IMR-90 (cell line): ENCODE measurements at regions not wholly inside any gene's neighbourhood (a gene's known extent, or its start where the extent isn't known, plus 50 kb on each side); places are given as distances from the start of the nearest gene placed in this dataset.

Experiments
- CEBPB ChIP-seq: IDR thresholded peaks from 2 replicates; pipeline ENCODE4 v1.6.1; 2012; ENCODE audit warnings: low read depth, low read length, improper control_type of control experiment
- MAFK ChIP-seq: IDR thresholded peaks from 2 replicates; pipeline ENCODE4 v1.6.1; 2012; ENCODE audit warnings: low read depth, low read length, improper control_type of control experiment
- MAZ ChIP-seq: IDR thresholded peaks from 2 replicates; pipeline ENCODE4 v1.6.1; 2012; ENCODE audit warnings: low read depth, mild to moderate bottlenecking, low read length, improper control_type of control experiment, moderate library complexity, borderline replicate concordance
- MXI1 ChIP-seq: IDR thresholded peaks from 2 replicates; pipeline ENCODE4 v1.6.1; 2012; ENCODE audit warnings: low read depth, mild to moderate bottlenecking, low read length, moderate library complexity, borderline replicate concordance
- POLR2A ChIP-seq: IDR thresholded peaks from 2 replicates; pipeline ENCODE4 v1.6.1; 2012; ENCODE audit warnings: mild to moderate bottlenecking, low read depth, low read length
- RAD21 ChIP-seq: IDR thresholded peaks from 2 replicates; pipeline ENCODE4 v1.6.1; 2012; ENCODE audit warnings: low read length, improper control_type of control experiment
- TF ChIP-seq, protein P1 (sequence below): conservative IDR thresholded peaks from 2 replicates; pipeline ENCODE4 v1.5.1; 2012; ENCODE audit warnings: mild to moderate bottlenecking, low read depth, low read length, improper control_type of control experiment
- TF ChIP-seq, protein P2 (sequence below): fragments of 150-350 bp; IDR thresholded peaks from 2 replicates; pipeline ENCODE4 v1.6.1; 2017; ENCODE audit warnings: mild to moderate bottlenecking, antibody characterized with exemption, low read length, low read depth

GRCh38 chr6:6738108-6738507 lies 149.6 kb downstream of the LY86 start:
- TF ChIP-seq, protein P1, sequence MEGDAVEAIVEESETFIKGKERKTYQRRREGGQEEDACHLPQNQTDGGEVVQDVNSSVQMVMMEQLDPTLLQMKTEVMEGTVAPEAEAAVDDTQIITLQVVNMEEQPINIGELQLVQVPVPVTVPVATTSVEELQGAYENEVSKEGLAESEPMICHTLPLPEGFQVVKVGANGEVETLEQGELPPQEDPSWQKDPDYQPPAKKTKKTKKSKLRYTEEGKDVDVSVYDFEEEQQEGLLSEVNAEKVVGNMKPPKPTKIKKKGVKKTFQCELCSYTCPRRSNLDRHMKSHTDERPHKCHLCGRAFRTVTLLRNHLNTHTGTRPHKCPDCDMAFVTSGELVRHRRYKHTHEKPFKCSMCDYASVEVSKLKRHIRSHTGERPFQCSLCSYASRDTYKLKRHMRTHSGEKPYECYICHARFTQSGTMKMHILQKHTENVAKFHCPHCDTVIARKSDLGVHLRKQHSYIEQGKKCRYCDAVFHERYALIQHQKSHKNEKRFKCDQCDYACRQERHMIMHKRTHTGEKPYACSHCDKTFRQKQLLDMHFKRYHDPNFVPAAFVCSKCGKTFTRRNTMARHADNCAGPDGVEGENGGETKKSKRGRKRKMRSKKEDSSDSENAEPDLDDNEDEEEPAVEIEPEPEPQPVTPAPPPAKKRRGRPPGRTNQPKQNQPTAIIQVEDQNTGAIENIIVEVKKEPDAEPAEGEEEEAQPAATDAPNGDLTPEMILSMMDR: no peak
- TF ChIP-seq, protein P2, sequence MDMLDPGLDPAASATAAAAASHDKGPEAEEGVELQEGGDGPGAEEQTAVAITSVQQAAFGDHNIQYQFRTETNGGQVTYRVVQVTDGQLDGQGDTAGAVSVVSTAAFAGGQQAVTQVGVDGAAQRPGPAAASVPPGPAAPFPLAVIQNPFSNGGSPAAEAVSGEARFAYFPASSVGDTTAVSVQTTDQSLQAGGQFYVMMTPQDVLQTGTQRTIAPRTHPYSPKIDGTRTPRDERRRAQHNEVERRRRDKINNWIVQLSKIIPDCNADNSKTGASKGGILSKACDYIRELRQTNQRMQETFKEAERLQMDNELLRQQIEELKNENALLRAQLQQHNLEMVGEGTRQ: no peak
- TF ChIP-seq CEBPB: no peak
- TF ChIP-seq POLR2A: no peak
- no peak for TF ChIP-seq MXI1
- no peak for TF ChIP-seq MAZ
- no peak for TF ChIP-seq RAD21
- no peak for TF ChIP-seq MAFK
